Sigmoid colon (tissue), 6 donors: ENCODE measurements at regions not wholly inside any gene's neighbourhood (a gene's known extent, or its start where the extent isn't known, plus 50 kb on each side); places are given as distances from the start of the nearest gene placed in this dataset.

Experiments used
- DNase-seq: peaks from one replicate; pipeline ENCODE4 v3.0.0-alpha.2; 2019
- H3K27ac ChIP-seq, 4 donors: fragments of 200-600 bp; sonication (generic); one replicate each; pipeline ENCODE4 v1.5.1; 2016 to 2019; ENCODE audit warnings: mild to moderate bottlenecking in 1 of 4
- H3K27me3 ChIP-seq, 3 donors: fragments of 200-600 bp; sonication (generic); one replicate each; pipeline ENCODE4 v1.5.1; 2019; ENCODE audit warnings: mild to moderate bottlenecking in 1 of 3
- H3K36me3 ChIP-seq, 4 donors: fragments of 200-600 bp; sonication (generic); one replicate each; pipeline ENCODE4 v1.5.1; 2016 to 2019
- H3K4me1 ChIP-seq, 4 donors: fragments of 200-600 bp; sonication (generic); one replicate each; pipeline ENCODE4 v1.5.1; 2017 to 2019
- H3K4me3 ChIP-seq, 4 donors: fragments of 200-600 bp; sonication (generic); one replicate each; pipeline ENCODE4 v1.5.1; 2017 to 2019; ENCODE audit warnings: mild to moderate bottlenecking in 2 of 4, moderate library complexity in 1 of 4
- H3K9me3 ChIP-seq, 4 donors: fragments of 200-600 bp in 3 of 4; sonication (generic) in 3 of 4; one replicate each; pipeline versions ENCODE4 v1.5.1 to v1.6.1; 2013 to 2019
- CTCF ChIP-seq, 4 experiments: fragments of 450-650 bp in 3 of 4; fragments of 200-600 bp in 1 of 4; IDR thresholded peaks; one replicate each; pipeline ENCODE4 v1.5.1; 2016 to 2019; ENCODE audit warnings: antibody characterized with exemption in 4 of 4, mild to moderate bottlenecking in 3 of 4, moderate library complexity in 2 of 4
- EP300 ChIP-seq, 4 donors: sonication (generic); formaldehyde crosslinking; IDR thresholded peaks; one replicate each; pipeline ENCODE4 v1.6.1; 2017; ENCODE audit warnings: antibody characterized with exemption in 4 of 4
- POLR2A ChIP-seq, 2 donors: fragments of 450-650 bp; IDR thresholded peaks; one replicate each; pipeline ENCODE4 v1.6.1; 2016; ENCODE audit warnings: antibody characterized with exemption in 2 of 2, mild to moderate bottlenecking in 2 of 2, moderate library complexity in 2 of 2
- POLR2AphosphoS5 ChIP-seq, 4 donors: sonication (generic); formaldehyde crosslinking; IDR thresholded peaks; one replicate each; pipeline ENCODE4 v1.6.1; 2017; ENCODE audit warnings: antibody characterized with exemption in 4 of 4
- WGBS, 2 donors: extraction: QIAGEN DNeasy Blood & Tissue Kit; methylation state at CpG; one replicate each; pipeline ENCODE4 v1.1.7; 2013; 5-methylcytosine and 5-hydroxymethylcytosine counted together
- intact Hi-C: fragments of 100-400 bp; cut with DNase I; formaldehyde crosslinking; loops from one replicate; pipeline ENCODE4 v1.15.1; 2023
- donor health status: healthy with polysubstance abuse.
- donor health status: healthy.

DNA sequence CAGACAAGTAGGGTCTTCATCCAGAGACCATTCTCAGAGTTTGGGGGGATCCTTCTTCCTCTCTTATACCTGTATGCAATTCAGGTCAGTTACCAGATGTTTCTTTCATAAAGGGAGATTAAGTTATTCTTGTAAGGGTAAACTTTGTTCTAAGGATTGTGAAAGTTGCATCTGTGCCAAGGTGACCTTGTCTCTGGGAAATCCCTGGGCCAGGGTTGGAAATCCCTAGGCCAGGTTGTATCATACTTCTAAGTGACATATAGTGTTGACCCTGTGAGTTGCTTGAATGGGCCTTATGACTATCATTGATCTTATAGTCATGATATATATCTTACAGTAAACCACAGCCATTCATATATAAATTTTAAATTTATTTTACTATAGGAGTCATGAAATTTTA, 436.9 kb downstream of the RMST start:
- DNase-seq, result no peak
- H3K4me1 ChIP-seq, result peaks cover 0 to 10% (median 2%) of the 10 kb centered on the region in 4 donors
- intact Hi-C loops, result no loop called here
- no peak overlapping the region for H3K4me3 ChIP-seq
- no peaks in the 10 kb centered on the region for H3K9me3 ChIP-seq
- no peak overlapping the region for H3K27ac ChIP-seq
- no peaks in the 10 kb centered on the region for H3K36me3 ChIP-seq
- H3K27me3 ChIP-seq, result no peaks in the 10 kb centered on the region
- TF ChIP-seq EP300 (IDR thresholded peaks at IDR 0.05) (no peak), POLR2A (IDR thresholded peaks at IDR 0.05) (no peak), POLR2AphosphoS5 (IDR thresholded peaks at IDR 0.05) (no peak), CTCF (IDR thresholded peaks at IDR 0.05) (no peak)

GRCh38 chr12:97899956-97900355, 437.4 kb downstream of the RMST start:
- H3K4me1 ChIP-seq, result peaks cover 0 to 10% (median 2%) of the 10 kb centered on the region in 4 donors
- no peak overlapping the region for H3K4me3 ChIP-seq
- H3K9me3 ChIP-seq, result no peaks in the 10 kb centered on the region
- TF ChIP-seq EP300 (IDR thresholded peaks at IDR 0.05), result no peak
- TF ChIP-seq POLR2AphosphoS5 (IDR thresholded peaks at IDR 0.05), result no peak
- TF ChIP-seq CTCF (IDR thresholded peaks at IDR 0.05), result no peak
- DNase-seq, result no peak
- no peak overlapping the region for H3K27ac ChIP-seq
- H3K27me3 ChIP-seq, result no peaks in the 10 kb centered on the region
- intact Hi-C loops, result no loop called here
- H3K36me3 ChIP-seq, result no peaks in the 10 kb centered on the region
- 37 to 58% methylated on average over 1 of the region's 1 CpG for WGBS, 2 donors

- Histone ChIP-seq H3K36me3 (no peaks in the 10 kb centered on the region), H3K9me3 (no peaks in the 10 kb centered on the region), H3K27me3 (no peaks in the 10 kb centered on the region), H3K4me3 (no peak overlapping the region), H3K4me1 (peaks cover 0 to 16% (median 2%) of the 10 kb centered on the region in 4 donors), H3K27ac (no peak overlapping the region)
- TF ChIP-seq POLR2AphosphoS5 (IDR thresholded peaks at IDR 0.05) (no peak), POLR2A (IDR thresholded peaks at IDR 0.05) (no peak), EP300 (IDR thresholded peaks at IDR 0.05) (no peak), CTCF (IDR thresholded peaks at IDR 0.05) (no peak)
- 72 to 80% methylated on average over 4 of the region's 4 CpGs for WGBS, 2 donors
- intact Hi-C loops, result no loop called here
- no peak for DNase-seq
Observed at GRCh38 chr12:97903356-97903755, 440.8 kb downstream of the RMST start.

GRCh38 chr12:97907504-97907903, 444.9 kb downstream of the RMST start:
- no peaks in the 10 kb centered on the region for H3K9me3 ChIP-seq
- H3K27ac ChIP-seq, result no peak overlapping the region
- intact Hi-C loops, result no loop called here
- no peaks in the 10 kb centered on the region for H3K27me3 ChIP-seq
- DNase-seq, result no peak
- H3K36me3 ChIP-seq, result no peaks in the 10 kb centered on the region
- no peak overlapping the region for H3K4me3 ChIP-seq
- no peak for TF ChIP-seq POLR2AphosphoS5 (IDR thresholded peaks at IDR 0.05)
- no peak for TF ChIP-seq EP300 (IDR thresholded peaks at IDR 0.05)
- TF ChIP-seq POLR2A (IDR thresholded peaks at IDR 0.05), result no peak
- no peak for TF ChIP-seq CTCF (IDR thresholded peaks at IDR 0.05)
- peaks cover 0 to 6% (median 0%) of the 10 kb centered on the region in 4 donors for H3K4me1 ChIP-seq

GRCh38 chr12:97910559-97910958, 448.0 kb downstream of the RMST start:
- WGBS, 2 donors, result 91 to 92% methylated on average over 3 of the region's 3 CpGs
- no peaks in the 10 kb centered on the region for H3K27me3 ChIP-seq
- no peaks in the 10 kb centered on the region for H3K9me3 ChIP-seq
- H3K36me3 ChIP-seq, result no peaks in the 10 kb centered on the region
- H3K27ac ChIP-seq, result no peak overlapping the region
- TF ChIP-seq POLR2AphosphoS5 (IDR thresholded peaks at IDR 0.05), result no peak
- TF ChIP-seq POLR2A (IDR thresholded peaks at IDR 0.05), result no peak
- TF ChIP-seq EP300 (IDR thresholded peaks at IDR 0.05), result no peak
- no peak for TF ChIP-seq CTCF (IDR thresholded peaks at IDR 0.05)
- H3K4me1 ChIP-seq, result peaks cover 0 to 6% (median 0%) of the 10 kb centered on the region in 4 donors
- no peak for DNase-seq
- intact Hi-C loops, result no loop called here
- no peak overlapping the region for H3K4me3 ChIP-seq
